ENCODE measurements at regions not wholly inside any gene's neighbourhood (a gene's known extent, or its start where the extent isn't known, plus 50 kb on each side); places are given as distances from the start of the nearest gene placed in this dataset.
"Not testable (repeated sequence)": the region's sequence is repeated elsewhere in the genome, so short reads cannot be mapped to it uniquely, and the experiment has no call there.

GRCh38 chr4:186384328-186384727 is 118.3 kb downstream of the F11 start:
- TF ChIP-seq CTCF, POLR2A (IDR thresholded peaks at IDR 0.05): not testable (repeated sequence)

Measured in body of pancreas (tissue), 4 donors.